Fibroblast of lung (primary cell): ENCODE measurements at regions not wholly inside any gene's neighbourhood (a gene's known extent, or its start where the extent isn't known, plus 50 kb on each side); places are given as distances from the start of the nearest gene placed in this dataset.

Source experiments
- EZH2 ChIP-seq: IDR thresholded peaks from 2 replicates; pipeline ENCODE4 v1.5.1; 2012; ENCODE audit warnings: low read length, control low read depth, mild to moderate bottlenecking; ENCODE audit errors: missing control alignments
- TF ChIP-seq, protein P1 (sequence below), 2 donors: IDR thresholded peaks in 1 of 2; conservative IDR thresholded peaks in 1 of 2; 1 replicate in 1 of 2; 2 replicates in 1 of 2; pipeline ENCODE4 v1.5.1; 2011 to 2012; ENCODE audit warnings: low read length in 2 of 2, control low read depth in 1 of 2, inconsistent platforms in 1 of 2, low read depth in 1 of 2, mild to moderate bottlenecking in 1 of 2

DNA sequence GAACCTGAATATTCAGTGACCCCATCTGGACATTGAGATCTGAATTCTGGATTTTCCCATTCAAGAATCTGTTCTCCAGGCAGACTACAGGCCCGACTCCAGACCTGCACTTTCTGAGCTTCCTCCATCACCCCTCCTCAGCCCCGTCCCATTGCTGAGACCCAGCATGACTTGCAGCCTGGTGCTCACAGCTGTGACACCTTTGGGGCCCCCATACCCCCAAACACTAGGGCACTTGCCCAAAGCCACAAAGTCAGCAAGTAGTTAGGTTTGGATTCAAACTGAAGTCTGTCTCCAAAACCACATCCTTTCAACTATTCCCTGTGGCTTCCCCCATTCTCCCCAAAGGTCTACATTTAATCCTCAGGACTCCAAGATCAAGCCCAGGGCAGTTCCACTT is 128.2 kb upstream of the ZBED5 start:
- TF ChIP-seq, protein P1, sequence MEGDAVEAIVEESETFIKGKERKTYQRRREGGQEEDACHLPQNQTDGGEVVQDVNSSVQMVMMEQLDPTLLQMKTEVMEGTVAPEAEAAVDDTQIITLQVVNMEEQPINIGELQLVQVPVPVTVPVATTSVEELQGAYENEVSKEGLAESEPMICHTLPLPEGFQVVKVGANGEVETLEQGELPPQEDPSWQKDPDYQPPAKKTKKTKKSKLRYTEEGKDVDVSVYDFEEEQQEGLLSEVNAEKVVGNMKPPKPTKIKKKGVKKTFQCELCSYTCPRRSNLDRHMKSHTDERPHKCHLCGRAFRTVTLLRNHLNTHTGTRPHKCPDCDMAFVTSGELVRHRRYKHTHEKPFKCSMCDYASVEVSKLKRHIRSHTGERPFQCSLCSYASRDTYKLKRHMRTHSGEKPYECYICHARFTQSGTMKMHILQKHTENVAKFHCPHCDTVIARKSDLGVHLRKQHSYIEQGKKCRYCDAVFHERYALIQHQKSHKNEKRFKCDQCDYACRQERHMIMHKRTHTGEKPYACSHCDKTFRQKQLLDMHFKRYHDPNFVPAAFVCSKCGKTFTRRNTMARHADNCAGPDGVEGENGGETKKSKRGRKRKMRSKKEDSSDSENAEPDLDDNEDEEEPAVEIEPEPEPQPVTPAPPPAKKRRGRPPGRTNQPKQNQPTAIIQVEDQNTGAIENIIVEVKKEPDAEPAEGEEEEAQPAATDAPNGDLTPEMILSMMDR (conservative IDR thresholded peaks at IDR 0.05 in 1 of 2, IDR thresholded peaks at IDR 0.05 in 1 of 2; ENCODE audit: low read depth in 1 of 2, low read length in 2 of 2): no peak
- no peak for TF ChIP-seq EZH2
